Osteoblast (primary cell): ENCODE measurements at regions not wholly inside any gene's neighbourhood (a gene's known extent, or its start where the extent isn't known, plus 50 kb on each side); places are given as distances from the start of the nearest gene placed in this dataset.

Experiments used
- DNase-seq: peaks from one replicate; pipeline ENCODE4 v3.0.0; 2011; ENCODE audit warnings: low spot score, mixed read lengths; ENCODE audit not compliant: insufficient read length; ENCODE audit errors: missing footprints
- H2AFZ ChIP-seq: 2 replicates; pipeline ENCODE4 v1.6.0; 2011; ENCODE audit warnings: mild to moderate bottlenecking, low read length
- H3K27ac ChIP-seq: 2 replicates; pipeline ENCODE4 v1.5.1; 2011; ENCODE audit warnings: mild to moderate bottlenecking, low read depth, low read length, moderate library complexity
- H3K27me3 ChIP-seq: 2 replicates; pipeline ENCODE4 v1.6.0; 2012; ENCODE audit warnings: mild to moderate bottlenecking, control low read depth, inconsistent platforms, low read length, moderate library complexity; ENCODE audit not compliant: insufficient read depth
- H3K36me3 ChIP-seq: 2 replicates; pipeline ENCODE4 v1.5.1; 2011; ENCODE audit warnings: mild to moderate bottlenecking, low read length, control low read depth, moderate library complexity; ENCODE audit not compliant: insufficient read depth
- H3K4me1 ChIP-seq: 2 replicates; pipeline ENCODE4 v1.5.1; 2011; ENCODE audit warnings: mild to moderate bottlenecking, low read length, control low read depth, moderate library complexity; ENCODE audit not compliant: insufficient read depth
- H3K4me2 ChIP-seq: 2 replicates; pipeline ENCODE4 v1.6.0; 2011; ENCODE audit warnings: mild to moderate bottlenecking, low read length; ENCODE audit not compliant: insufficient read depth
- H3K4me3 ChIP-seq: fragments of 200-600 bp; sonication (generic); 3 replicates; pipeline ENCODE4 v1.5.1; 2012; ENCODE audit warnings: mild to moderate bottlenecking, low read length, inconsistent platforms; ENCODE audit not compliant: insufficient read depth
- H3K79me2 ChIP-seq: 2 replicates; pipeline ENCODE4 v1.6.0; 2012; ENCODE audit warnings: mild to moderate bottlenecking, low read length, control low read depth, inconsistent platforms; ENCODE audit not compliant: insufficient read depth
- H3K9me3 ChIP-seq: 2 replicates; pipeline ENCODE4 v1.5.1; 2011; ENCODE audit warnings: low read depth, low read length, control low read depth
- H4K20me1 ChIP-seq: 2 replicates; pipeline ENCODE4 v1.6.0; 2012; ENCODE audit warnings: mild to moderate bottlenecking, low read length, control low read depth; ENCODE audit not compliant: insufficient read depth
- CTCF ChIP-seq: IDR thresholded peaks from 2 replicates; pipeline ENCODE4 v1.5.1; 2011; ENCODE audit warnings: mild to moderate bottlenecking, low read depth, low read length, moderate library complexity; ENCODE audit errors: extremely low read depth

- DNase-seq = no peak
- H2AFZ ChIP-seq = no peak overlapping the region
- no peak overlapping the region for H3K27ac ChIP-seq
- no peaks in the 10 kb centered on the region for H3K36me3 ChIP-seq
- no peak for TF ChIP-seq CTCF
- H3K4me3 ChIP-seq = no peak overlapping the region
- no peaks in the 10 kb centered on the region for H4K20me1 ChIP-seq
- H3K79me2 ChIP-seq = no peaks in the 10 kb centered on the region
- H3K27me3 ChIP-seq = no peaks in the 10 kb centered on the region
- no peaks in the 10 kb centered on the region for H3K4me1 ChIP-seq
- no peaks in the 10 kb centered on the region for H3K9me3 ChIP-seq
- H3K4me2 ChIP-seq = no peak overlapping the region
These were observed 225.2 kb upstream of the PPARGC1A start for GRCh38 chr4:24114919-24115500.

GRCh38 chr4:24114444-24114843 is 224.6 kb upstream of the PPARGC1A start:
- DNase-seq = no peak
- Histone ChIP-seq H3K4me1 (no peaks in the 10 kb centered on the region), H3K79me2 (no peaks in the 10 kb centered on the region)

GRCh38 chr4:24112466-24112865 is 222.6 kb upstream of the PPARGC1A start:
- no peak overlapping the region for H3K4me2 ChIP-seq
- DNase-seq = no peak
- no peaks in the 10 kb centered on the region for H3K9me3 ChIP-seq
- no peak for TF ChIP-seq CTCF
- H3K4me1 ChIP-seq = no peaks in the 10 kb centered on the region
- no peaks in the 10 kb centered on the region for H3K27me3 ChIP-seq
- no peaks in the 10 kb centered on the region for H3K36me3 ChIP-seq
- H3K79me2 ChIP-seq = no peaks in the 10 kb centered on the region
- no peaks in the 10 kb centered on the region for H4K20me1 ChIP-seq
- H3K4me3 ChIP-seq = no peak overlapping the region
- H2AFZ ChIP-seq = no peak overlapping the region
- no peak overlapping the region for H3K27ac ChIP-seq

More at GRCh38 chr4:24114444-24114843, 224.6 kb upstream of the PPARGC1A start:
- Histone ChIP-seq H3K9me3 (no peaks in the 10 kb centered on the region), H3K36me3 (no peaks in the 10 kb centered on the region), H2AFZ (no peak overlapping the region), H3K27me3 (no peaks in the 10 kb centered on the region), H3K4me3 (no peak overlapping the region), H3K4me2 (no peak overlapping the region), H4K20me1 (no peaks in the 10 kb centered on the region), H3K27ac (no peak overlapping the region)
- TF ChIP-seq CTCF = no peak

GRCh38 chr4:24108567-24108966 is 218.7 kb upstream of the PPARGC1A start:
- no peaks in the 10 kb centered on the region for H3K79me2 ChIP-seq

More at GRCh38 chr4:24108567-24108966, 218.7 kb upstream of the PPARGC1A start:
- Histone ChIP-seq H3K4me1 (peaks cover 25% of the 10 kb centered on the region), H2AFZ (no peak overlapping the region), H3K27ac (no peak overlapping the region), H3K9me3 (no peaks in the 10 kb centered on the region), H3K27me3 (no peaks in the 10 kb centered on the region), H3K4me2 (no peak overlapping the region), H3K36me3 (no peaks in the 10 kb centered on the region), H3K4me3 (no peak overlapping the region), H4K20me1 (no peaks in the 10 kb centered on the region)
- TF ChIP-seq CTCF = no peak
- DNase-seq = no peak
